Right forelimb (tissue), 1 donor: ENCODE measurements at regions not wholly inside any gene's neighbourhood (a gene's known extent, or its start where the extent isn't known, plus 50 kb on each side); places are given as distances from the start of the nearest gene placed in this dataset.
"Not testable (repeated sequence)": the region's sequence is repeated elsewhere in the genome, so short reads cannot be mapped to it uniquely, and the experiment has no call there.

ENCODE experiments used
- DNase-seq: peaks from one replicate; pipeline ENCODE4 v3.0.0-alpha.2; 2018

- DNase-seq = no peak
Observed at GRCh38 chr4:13989501-13989900, 362.0 kb upstream of the BOD1L1 start.

GRCh38 chr4:13990596-13991589 lies 363.4 kb upstream of the BOD1L1 start:
- DNase-seq = no peak

GRCh38 chr4:13992041-13992440 lies 364.5 kb upstream of the BOD1L1 start:
- DNase-seq = no peak

- no peak for DNase-seq
Observed at GRCh38 chr4:13992975-13993520, 365.5 kb upstream of the BOD1L1 start.

- no peak for DNase-seq
Observed at GRCh38 chr4:13994016-13994415, 366.5 kb upstream of the BOD1L1 start.

- no peak for DNase-seq
Observed at GRCh38 chr4:13998850-13999445, 371.4 kb upstream of the BOD1L1 start.

GRCh38 chr4:14000091-14000814 lies 372.7 kb upstream of the BOD1L1 start:
- no peak for DNase-seq

- not testable (repeated sequence) for DNase-seq
Observed at GRCh38 chr4:14002331-14002730, 374.8 kb upstream of the BOD1L1 start.

GRCh38 chr4:14008494-14008893 lies 381.0 kb upstream of the BOD1L1 start:
- DNase-seq = no peak

- no peak for DNase-seq
Observed at GRCh38 chr4:14018191-14018853, 390.8 kb upstream of the BOD1L1 start.

GRCh38 chr4:14022456-14022855 lies 394.9 kb upstream of the BOD1L1 start:
- DNase-seq = no peak

- DNase-seq = no peak
Observed at GRCh38 chr4:14023036-14023435, 395.5 kb upstream of the BOD1L1 start.

GRCh38 chr4:14023896-14024295 lies 396.4 kb upstream of the BOD1L1 start:
- DNase-seq = no peak

GRCh38 chr4:14025111-14025510 lies 397.6 kb upstream of the BOD1L1 start:
- no peak for DNase-seq

- DNase-seq = no peak
Observed at GRCh38 chr4:14025891-14026290, 398.4 kb upstream of the BOD1L1 start.

- no peak for DNase-seq
Observed at GRCh38 chr4:14028862-14029261, 401.3 kb upstream of the BOD1L1 start.

- DNase-seq = no peak
Observed at GRCh38 chr4:14035076-14035475, 407.6 kb upstream of the BOD1L1 start.

GRCh38 chr4:14043203-14043602 lies 415.7 kb upstream of the BOD1L1 start:
- no peak for DNase-seq

- DNase-seq = no peak
Observed at GRCh38 chr4:14046642-14047041, 419.1 kb upstream of the BOD1L1 start.

GRCh38 chr4:14047840-14048239 lies 420.3 kb upstream of the BOD1L1 start:
- DNase-seq = no peak

GRCh38 chr4:14049946-14050345 lies 422.4 kb upstream of the BOD1L1 start:
- no peak for DNase-seq

- no peak for DNase-seq
Observed at GRCh38 chr4:14053291-14053690, 425.8 kb upstream of the BOD1L1 start.

GRCh38 chr4:14054391-14054790 lies 426.9 kb upstream of the BOD1L1 start:
- DNase-seq = no peak
